Keratinocyte (primary cell): ENCODE measurements at regions not wholly inside any gene's neighbourhood (a gene's known extent, or its start where the extent isn't known, plus 50 kb on each side); places are given as distances from the start of the nearest gene placed in this dataset.

Source experiments
- DNase-seq: peaks from one replicate; pipeline ENCODE4 v3.0.0-alpha.2; 2011; ENCODE audit warnings: low read depth, missing footprints, low spot score
- FAIRE-seq: peaks from 2 replicates; lab custom pipeline; 2011; peaks lifted over from hg19 to GRCh38; lab: Jason Lieb, UNC
- H2AFZ ChIP-seq: 2 replicates; pipeline ENCODE4 v1.6.0; 2012; ENCODE audit warnings: low read length, control low read depth, inconsistent platforms; ENCODE audit not compliant: control insufficient read depth
- H3K27ac ChIP-seq: 2 replicates; pipeline ENCODE4 v1.5.1; 2011; ENCODE audit warnings: low read length; ENCODE audit not compliant: control insufficient read depth, insufficient read depth
- H3K27me3 ChIP-seq: 3 replicates; pipeline ENCODE4 v1.6.0; 2011; ENCODE audit warnings: low read length; ENCODE audit not compliant: control insufficient read depth, insufficient read depth; ENCODE audit errors: extremely low read depth
- H3K36me3 ChIP-seq, 2 experiments: 2 replicates in 1 of 2; 3 replicates in 1 of 2; pipeline ENCODE4 v1.5.1; 2011; ENCODE audit warnings: low read length in 2 of 2, mild to moderate bottlenecking in 1 of 2; ENCODE audit not compliant: control insufficient read depth in 2 of 2, insufficient read depth in 2 of 2; ENCODE audit errors: extremely low read depth in 1 of 2
- H3K4me1 ChIP-seq: 3 replicates; pipeline ENCODE4 v1.5.1; 2011; ENCODE audit warnings: low read length; ENCODE audit not compliant: control insufficient read depth, insufficient read depth; ENCODE audit errors: extremely low read depth
- H3K4me2 ChIP-seq: 3 replicates; pipeline ENCODE4 v1.6.0; 2011; ENCODE audit warnings: low read depth, low read length; ENCODE audit not compliant: control insufficient read depth, insufficient read depth; ENCODE audit errors: extremely low read depth
- H3K4me3 ChIP-seq, 3 experiments: fragments of 200-600 bp in 1 of 3; sonication (generic) in 1 of 3; 2 replicates in 2 of 3; 3 replicates in 1 of 3; pipeline ENCODE4 v1.5.1; 2011 to 2016; ENCODE audit warnings: low read length in 3 of 3, mild to moderate bottlenecking in 3 of 3, control low read depth in 2 of 3, inconsistent platforms in 1 of 3, low read depth in 1 of 3, mixed read lengths in 1 of 3, mixed run types in 1 of 3, moderate library complexity in 1 of 3; ENCODE audit not compliant: control insufficient read depth in 2 of 3, insufficient read depth in 2 of 3; ENCODE audit errors: extremely low read depth in 1 of 3
- H3K79me2 ChIP-seq: 2 replicates; pipeline ENCODE4 v1.6.0; 2012; ENCODE audit warnings: low read length; ENCODE audit not compliant: control insufficient read depth, insufficient read depth
- H3K9ac ChIP-seq: 3 replicates; pipeline ENCODE4 v1.6.0; 2011; ENCODE audit warnings: low read length; ENCODE audit not compliant: control insufficient read depth, insufficient read depth; ENCODE audit errors: extremely low read depth
- H3K9me1 ChIP-seq: 3 replicates; pipeline ENCODE4 v1.6.0; 2011; ENCODE audit warnings: low read length; ENCODE audit not compliant: control insufficient read depth, insufficient read depth; ENCODE audit errors: extremely low read depth
- H3K9me3 ChIP-seq: 2 replicates; pipeline ENCODE4 v1.5.1; 2012; ENCODE audit warnings: low read depth, low read length; ENCODE audit not compliant: control insufficient read depth
- H4K20me1 ChIP-seq: 3 replicates; pipeline ENCODE4 v1.6.0; 2011; ENCODE audit warnings: low read length; ENCODE audit not compliant: control insufficient read depth, insufficient read depth; ENCODE audit errors: extremely low read depth
- CTCF ChIP-seq, 3 experiments: IDR thresholded peaks in 1 of 3; conservative IDR thresholded peaks in 1 of 3; optimal IDR thresholded peaks in 1 of 3; 2 replicates in 2 of 3; 3 replicates in 1 of 3; pipeline versions ENCODE3 to v1.5.1; 2011; ENCODE audit warnings: low read length in 3 of 3, mild to moderate bottlenecking in 3 of 3, moderate library complexity in 2 of 3, control low read depth in 1 of 3, inconsistent platforms in 1 of 3; ENCODE audit not compliant: insufficient read depth in 2 of 3; ENCODE audit errors: extremely low read depth in 1 of 3
- EZH2 ChIP-seq: IDR thresholded peaks from one replicate; pipeline ENCODE4 v1.6.1; 2012; ENCODE audit warnings: inconsistent platforms, mild to moderate bottlenecking, low read length, moderate library complexity
- dilution Hi-C: fragments of 300-500 bp; cut with MboI; formaldehyde crosslinking; loops from one replicate; pipeline ENCODE4 v1.7.0; 2020; ENCODE audit warnings: low sequenced_read_pairs; ENCODE audit not compliant: extremely low pct_ligation_motif_present

DNA sequence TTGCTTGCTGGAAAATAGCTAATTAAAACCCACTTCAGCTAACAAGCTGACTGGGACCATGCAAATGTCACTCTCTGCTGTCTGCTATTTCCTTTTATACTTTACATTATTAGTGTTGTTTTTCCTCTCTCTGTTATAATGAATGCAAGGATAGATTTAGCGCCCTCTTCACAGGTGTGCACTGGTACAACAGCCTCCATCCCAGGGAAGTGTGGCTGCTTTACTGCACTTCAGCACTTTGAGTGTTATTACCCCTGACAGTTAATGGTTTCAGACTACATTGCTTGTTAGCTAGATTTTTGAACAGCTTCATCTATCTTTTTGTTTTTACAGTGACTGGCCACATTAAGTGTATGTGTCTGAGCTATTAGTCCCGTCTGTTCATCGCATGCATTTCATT is 405.7 kb downstream of the RNF144B start:
- H3K9ac ChIP-seq: no peak overlapping the region
- H3K9me1 ChIP-seq: no peaks in the 10 kb centered on the region
- no peaks in the 10 kb centered on the region for H3K79me2 ChIP-seq
- H3K27ac ChIP-seq: no peak overlapping the region
- dilution Hi-C loops: no loop called here
- no peaks in the 10 kb centered on the region for H3K36me3 ChIP-seq
- no peaks in the 10 kb centered on the region for H3K27me3 ChIP-seq
- TF ChIP-seq EZH2 (no peak), CTCF (optimal IDR thresholded peaks at IDR 0.05 in 1 of 3, IDR thresholded peaks at IDR 0.05 in 1 of 3, conservative IDR thresholded peaks at IDR 0.05 in 1 of 3; ENCODE audit: extremely low read depth in 1 of 3, insufficient read depth in 2 of 3, low read length in 3 of 3) (no peak)
- no peak overlapping the region for H3K4me3 ChIP-seq
- H3K4me2 ChIP-seq: no peak overlapping the region
- H3K9me3 ChIP-seq: no peaks in the 10 kb centered on the region
- H2AFZ ChIP-seq: no peak overlapping the region
- DNase-seq: no peak
- no peaks in the 10 kb centered on the region for H4K20me1 ChIP-seq
- no peak for FAIRE-seq
- H3K4me1 ChIP-seq: no peaks in the 10 kb centered on the region

DNA sequence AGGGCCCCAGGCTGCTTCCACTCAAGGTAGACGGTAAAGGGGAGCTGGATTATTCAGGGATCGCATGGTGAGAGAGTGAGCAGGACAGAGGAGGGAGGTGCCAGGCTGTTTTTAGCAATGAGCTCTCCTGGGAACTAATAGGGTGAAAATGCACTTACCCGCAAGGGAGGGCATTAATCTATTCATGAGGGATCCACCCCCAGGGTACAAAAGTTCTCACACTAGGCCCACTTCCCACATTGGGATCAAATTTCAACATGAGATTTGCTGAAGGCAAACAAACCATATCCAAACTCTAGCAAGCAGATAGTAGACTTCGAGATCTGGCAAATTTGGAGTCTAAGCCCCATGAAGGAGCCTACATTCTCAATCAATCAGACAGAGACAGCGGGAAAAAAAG is 408.6 kb downstream of the RNF144B start:
- no peak for FAIRE-seq
- dilution Hi-C loops: no loop called here
- Histone ChIP-seq H3K36me3 (no peaks in the 10 kb centered on the region), H3K27me3 (no peaks in the 10 kb centered on the region), H3K4me1 (no peaks in the 10 kb centered on the region), H3K79me2 (no peaks in the 10 kb centered on the region), H3K9me1 (no peaks in the 10 kb centered on the region), H3K4me2 (no peak overlapping the region), H3K9me3 (no peaks in the 10 kb centered on the region), H3K27ac (no peak overlapping the region), H2AFZ (no peak overlapping the region), H3K4me3 (no peak overlapping the region), H4K20me1 (no peaks in the 10 kb centered on the region), H3K9ac (no peak overlapping the region)
- TF ChIP-seq CTCF (optimal IDR thresholded peaks at IDR 0.05 in 1 of 3, IDR thresholded peaks at IDR 0.05 in 1 of 3, conservative IDR thresholded peaks at IDR 0.05 in 1 of 3; ENCODE audit: extremely low read depth in 1 of 3, insufficient read depth in 2 of 3, low read length in 3 of 3) (no peak), EZH2 (no peak)
- no peak for DNase-seq
